HL-60/S4 treated with phorbol 12-myristate 13-acetate at 8.2 ng/mL for 4 days and 3 days (cell line): ENCODE measurements at regions not wholly inside any gene's neighbourhood (a gene's known extent, or its start where the extent isn't known, plus 50 kb on each side); places are given as distances from the start of the nearest gene placed in this dataset.
"Not testable (repeated sequence)": the region's sequence is repeated elsewhere in the genome, so short reads cannot be mapped to it uniquely, and the experiment has no call there.

ENCODE experiments used
- in situ Hi-C: fragments of 300-500 bp; cut with MboI; formaldehyde crosslinking; loops from 2 replicates; pipeline ENCODE4 v1.15.0; 2022; ENCODE audit warnings: low sequenced_read_pairs

DNA sequence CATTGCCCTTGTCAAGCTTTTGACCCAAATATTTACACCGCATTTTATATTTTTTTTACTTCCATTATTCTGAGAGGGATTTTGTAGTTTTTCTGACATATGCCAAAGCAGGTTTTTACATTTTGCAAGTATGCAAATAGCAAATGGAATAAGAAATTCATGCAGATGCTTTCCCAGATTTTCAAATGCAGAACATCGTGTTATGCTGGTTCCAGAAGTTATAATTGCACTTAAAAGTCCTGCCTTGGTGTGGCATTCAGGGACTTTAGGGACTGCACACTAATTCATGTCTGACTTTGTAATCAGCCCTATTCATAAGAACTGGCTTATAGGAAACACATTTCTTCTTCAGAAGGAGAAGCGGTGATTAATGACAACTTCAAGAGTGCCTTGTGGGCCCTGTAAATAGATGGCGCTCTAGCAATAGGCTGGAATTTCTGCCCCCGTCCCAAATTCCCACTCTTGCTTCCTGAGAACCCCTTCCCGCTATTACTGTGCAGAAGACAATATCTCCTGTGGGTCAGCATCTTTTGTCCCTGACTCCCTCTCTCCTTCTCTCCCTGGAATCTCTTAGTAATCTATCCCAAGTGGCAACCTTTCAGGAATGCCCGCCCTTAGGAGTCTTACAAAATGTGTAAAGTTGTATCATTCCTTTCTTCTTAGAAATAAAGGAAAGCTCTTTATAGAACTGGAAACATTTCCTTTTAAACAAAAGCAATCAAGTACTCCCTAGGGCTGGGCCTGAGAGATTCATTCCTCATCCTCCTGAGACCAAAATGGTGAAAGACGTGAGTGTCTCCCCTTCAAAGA, 264.0 kb downstream of the INHBA start:
- in situ Hi-C loops, result no loop called here

GRCh38 chr7:41437257-41438196, 265.4 kb downstream of the INHBA start:
- in situ Hi-C loops, result no loop called here

- in situ Hi-C loops, result no loop called here
These were observed 266.8 kb downstream of the INHBA start for GRCh38 chr7:41436139-41436538.

DNA sequence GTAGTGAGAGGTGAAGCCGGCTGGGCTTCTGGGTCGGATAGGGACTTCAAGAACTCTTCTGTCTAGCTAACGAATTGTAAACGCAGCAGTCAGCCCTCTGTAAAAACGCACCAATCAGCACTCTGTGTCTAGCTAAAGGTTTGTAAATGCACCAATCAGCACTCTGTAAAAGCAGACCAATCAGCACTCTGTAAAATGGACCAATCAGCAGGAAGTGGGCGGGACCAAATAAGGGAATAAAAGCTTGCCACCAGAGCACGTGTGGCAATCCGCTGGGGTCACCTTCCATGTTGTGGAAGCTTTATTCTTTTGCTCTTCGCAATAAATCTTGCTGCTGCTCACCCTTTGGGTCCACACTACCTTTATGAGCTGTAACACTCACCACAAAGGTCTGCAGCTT, 267.9 kb downstream of the INHBA start:
- in situ Hi-C loops, result not testable (repeated sequence)

DNA sequence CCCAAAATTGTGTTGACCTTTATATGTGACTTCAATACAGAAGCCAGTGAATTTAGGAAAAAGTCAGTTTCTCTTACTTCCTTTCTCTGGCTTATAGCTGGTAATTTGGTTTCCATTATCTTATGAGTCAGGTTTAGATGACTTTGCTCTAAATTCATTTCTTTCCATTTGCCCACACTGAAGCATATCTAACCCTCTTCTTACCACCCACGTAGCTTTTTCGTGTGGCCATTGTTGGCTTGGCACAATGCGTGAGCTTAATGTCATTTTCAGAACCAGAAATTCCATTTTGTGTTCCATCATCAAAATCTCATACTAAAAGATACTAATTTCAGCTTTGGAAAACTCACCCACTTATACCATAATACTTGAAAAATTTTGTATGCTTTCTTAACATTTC, 271.2 kb downstream of the INHBA start:
- in situ Hi-C loops, result no loop called here

GRCh38 chr7:41428381-41428780, 274.5 kb downstream of the INHBA start:
- in situ Hi-C loops, result no loop called here

- in situ Hi-C loops, result no loop called here
These were observed 277.0 kb downstream of the INHBA start for GRCh38 chr7:41425926-41426325.

DNA sequence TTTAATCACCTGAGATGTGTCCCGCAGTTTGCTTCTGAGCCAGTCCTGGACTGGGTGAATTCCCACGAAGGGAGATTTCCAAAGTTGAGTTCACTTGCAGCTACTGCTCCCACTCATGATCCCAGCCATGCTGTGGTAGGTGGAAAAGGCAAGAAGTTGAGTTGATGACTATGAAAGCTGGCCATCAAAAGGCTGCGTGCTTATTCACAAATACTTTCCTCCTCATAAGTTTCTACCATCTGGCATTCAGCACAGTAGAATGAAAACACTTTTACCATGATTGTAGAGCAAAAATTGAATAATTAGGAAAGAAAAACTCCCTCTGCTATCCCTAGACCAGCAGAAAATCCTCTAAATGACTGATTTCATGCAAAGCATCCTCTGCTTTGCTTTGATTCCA, 281.8 kb downstream of the INHBA start:
- in situ Hi-C loops, result no loop called here

DNA sequence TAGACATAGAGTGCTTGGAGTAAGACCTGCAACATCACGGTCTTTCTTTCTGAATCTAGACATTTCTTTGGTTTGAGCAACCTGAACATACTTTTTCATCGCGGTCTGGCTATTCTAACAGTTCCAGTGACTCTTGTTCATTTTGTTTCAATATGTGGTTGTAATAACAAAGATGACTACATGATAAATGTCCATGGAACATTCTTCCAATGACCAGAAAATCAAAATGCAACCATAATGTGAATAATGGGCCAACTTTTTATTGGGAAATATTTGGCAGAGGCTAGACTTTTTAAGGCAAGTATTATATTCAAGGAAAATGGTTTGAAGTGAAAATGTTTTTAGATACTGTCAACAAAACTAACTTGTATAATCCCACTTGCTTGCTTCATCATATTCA, 282.5 kb downstream of the INHBA start:
- in situ Hi-C loops, result no loop called here

DNA sequence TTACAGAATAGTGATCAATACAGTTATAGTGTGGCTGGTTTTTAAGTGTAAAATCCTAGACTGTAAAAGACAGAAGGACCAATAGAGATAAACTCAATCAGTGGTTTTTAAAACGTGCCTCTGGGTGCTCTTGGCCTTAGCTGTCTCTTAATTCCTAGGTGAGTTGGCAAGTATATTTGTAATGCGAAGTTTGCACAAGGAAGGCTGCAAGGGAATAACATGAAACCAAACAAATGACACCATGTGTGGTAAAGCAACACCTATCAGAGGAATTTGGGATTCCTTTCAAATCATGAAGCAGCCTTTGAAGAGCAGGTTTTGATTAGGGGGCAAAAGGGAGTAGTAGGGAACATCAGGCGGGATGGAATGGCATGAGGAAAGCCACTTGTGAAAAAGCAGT, 284.6 kb downstream of the INHBA start:
- in situ Hi-C loops, result no loop called here

GRCh38 chr7:41416208-41416595, 286.7 kb downstream of the INHBA start:
- in situ Hi-C loops, result no loop called here

- in situ Hi-C loops, result no loop called here
These were observed 287.3 kb downstream of the INHBA start for GRCh38 chr7:41415471-41416207.

DNA sequence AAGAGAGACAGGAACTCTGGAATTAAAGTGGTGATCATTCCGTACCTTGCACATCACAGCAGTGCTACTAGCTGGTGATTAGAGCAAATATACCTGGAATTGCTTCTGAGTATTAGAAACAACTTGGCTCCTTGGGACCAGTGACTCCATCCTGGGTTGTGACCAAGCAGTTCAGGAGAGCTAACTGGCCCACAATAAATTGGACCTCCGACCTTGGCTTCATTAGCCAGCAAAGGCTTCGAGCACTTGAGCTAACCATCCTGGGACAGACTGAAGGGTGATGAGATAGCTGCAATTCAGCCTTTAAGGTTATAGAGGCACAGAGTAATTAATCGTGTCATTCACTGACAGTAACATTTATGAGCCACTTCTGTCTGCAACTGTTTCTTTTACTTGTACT, 287.8 kb downstream of the INHBA start:
- in situ Hi-C loops, result no loop called here

DNA sequence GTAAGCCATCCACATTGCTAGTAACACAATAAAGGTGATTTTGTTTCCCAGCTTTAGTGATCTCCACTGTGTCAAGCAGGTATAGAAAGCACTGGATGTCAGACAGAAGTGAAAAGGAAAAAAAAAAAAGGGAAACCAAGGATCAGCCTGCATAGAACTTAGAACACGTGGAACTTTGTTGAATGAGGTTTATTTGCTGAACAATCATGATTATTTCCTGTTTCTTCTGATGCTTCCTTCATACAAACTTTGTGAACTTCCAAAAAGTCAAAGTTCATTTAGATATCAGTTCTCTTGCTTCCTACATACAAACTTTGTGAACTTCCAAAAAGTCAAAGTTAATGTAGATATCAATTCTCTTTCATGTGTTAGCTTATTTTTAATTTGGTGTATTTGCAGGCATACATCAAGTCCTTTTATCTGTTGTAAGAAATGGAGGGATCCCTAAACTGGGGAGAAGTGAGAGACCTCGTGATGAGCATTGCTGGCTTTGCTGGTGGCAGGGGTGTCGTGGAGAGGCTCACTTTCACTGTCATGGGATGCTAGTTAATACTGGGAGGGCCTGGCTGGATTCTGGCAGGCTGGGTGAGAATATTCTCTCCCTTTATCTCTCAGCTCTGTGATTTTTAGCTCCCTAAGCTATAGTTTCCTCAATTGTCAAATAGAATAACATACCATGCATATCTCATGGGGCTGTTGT, 298.4 kb downstream of the INHBA start:
- in situ Hi-C loops, result no loop called here

- in situ Hi-C loops, result no loop called here
These were observed 299.6 kb downstream of the INHBA start for GRCh38 chr7:41403291-41403690.

DNA sequence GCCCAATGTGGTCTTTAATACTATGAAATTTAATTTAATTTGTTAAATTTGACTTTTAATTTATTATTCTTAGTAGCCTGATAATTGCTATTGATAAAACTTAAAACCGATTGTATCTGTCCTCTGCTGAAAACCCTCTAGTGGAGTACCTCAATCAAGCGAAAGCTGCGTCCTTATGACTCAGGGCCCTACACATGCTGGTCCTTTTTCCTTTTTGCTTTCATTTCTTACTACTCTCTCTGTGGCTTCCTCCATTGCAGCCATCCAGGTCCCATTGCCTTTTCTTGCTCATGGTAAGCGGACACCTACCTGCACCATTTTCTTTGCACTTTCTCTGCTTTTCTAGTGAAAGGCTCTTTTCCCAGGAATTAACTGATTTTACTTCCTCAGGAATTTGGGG, 301.1 kb downstream of the INHBA start:
- in situ Hi-C loops, result no loop called here

DNA sequence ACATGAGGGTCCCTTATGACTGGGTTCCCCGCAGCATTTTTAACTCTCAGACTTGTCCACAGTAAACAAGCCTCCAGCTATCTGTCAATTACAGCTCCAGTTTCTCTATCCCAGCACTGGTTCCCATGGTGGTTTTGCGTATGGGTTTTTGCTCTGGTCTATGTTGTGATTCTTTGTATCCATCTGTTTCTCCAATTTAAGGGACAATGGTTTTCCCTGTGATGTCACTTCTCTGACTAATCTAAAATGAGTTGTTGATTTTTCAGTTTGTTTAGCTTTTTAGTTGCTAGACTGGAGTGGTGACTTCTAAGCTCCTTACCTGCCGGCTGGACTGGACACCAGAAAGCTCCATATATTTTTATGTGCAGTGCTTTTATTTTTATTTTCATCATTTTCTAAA, 303.7 kb downstream of the INHBA start:
- in situ Hi-C loops, result no loop called here

- in situ Hi-C loops, result no loop called here
These were observed 311.1 kb downstream of the INHBA start for GRCh38 chr7:41391818-41392217.

GRCh38 chr7:41388933-41389332, 314.0 kb downstream of the INHBA start:
- in situ Hi-C loops, result not testable (repeated sequence)

DNA sequence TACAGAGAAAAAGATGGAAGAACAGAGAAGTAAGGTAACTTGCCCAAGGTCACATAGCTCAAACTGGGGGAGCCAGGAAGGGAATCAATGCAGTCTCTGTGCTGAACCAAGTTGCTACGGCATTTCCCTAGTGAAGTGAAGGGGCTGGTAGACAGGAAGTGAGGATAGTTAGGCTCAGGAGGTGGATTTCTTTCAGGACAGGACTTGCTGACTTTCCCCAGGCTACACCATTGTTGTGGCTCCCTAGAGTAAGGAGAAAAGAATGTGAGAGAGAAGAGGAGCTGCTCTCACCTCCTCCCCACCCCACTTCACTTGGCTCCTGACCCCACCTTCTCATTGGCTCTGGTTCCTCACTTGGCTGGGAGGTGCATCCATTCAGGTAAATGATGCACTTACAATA, 316.9 kb downstream of the INHBA start:
- in situ Hi-C loops, result no loop called here

DNA sequence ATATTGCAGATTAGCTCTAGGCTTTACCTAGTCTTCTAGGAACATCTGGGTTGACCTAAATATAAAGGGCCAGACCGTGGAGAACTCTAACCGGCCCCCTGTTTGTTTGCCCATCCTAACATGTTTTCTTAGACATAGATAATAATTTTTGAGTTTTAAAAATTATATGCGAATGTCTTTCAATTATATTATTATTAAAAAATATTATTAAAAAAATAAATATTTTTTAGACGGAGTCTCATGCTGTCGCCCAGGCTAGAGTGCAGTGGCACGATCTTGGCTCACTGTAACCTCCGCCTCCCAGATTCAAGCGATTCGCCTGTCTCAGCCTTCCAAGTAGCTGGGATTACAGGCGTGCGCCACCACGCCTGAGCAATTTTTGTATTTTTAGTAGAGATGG, 318.5 kb downstream of the INHBA start:
- in situ Hi-C loops, result no loop called here
